ENCODE measurements at regions not wholly inside any gene's neighbourhood (a gene's known extent, or its start where the extent isn't known, plus 50 kb on each side); places are given as distances from the start of the nearest gene placed in this dataset.
A peak's percentile ranks its signal among the peaks of the same experiment; 100 is the strongest.

DNA sequence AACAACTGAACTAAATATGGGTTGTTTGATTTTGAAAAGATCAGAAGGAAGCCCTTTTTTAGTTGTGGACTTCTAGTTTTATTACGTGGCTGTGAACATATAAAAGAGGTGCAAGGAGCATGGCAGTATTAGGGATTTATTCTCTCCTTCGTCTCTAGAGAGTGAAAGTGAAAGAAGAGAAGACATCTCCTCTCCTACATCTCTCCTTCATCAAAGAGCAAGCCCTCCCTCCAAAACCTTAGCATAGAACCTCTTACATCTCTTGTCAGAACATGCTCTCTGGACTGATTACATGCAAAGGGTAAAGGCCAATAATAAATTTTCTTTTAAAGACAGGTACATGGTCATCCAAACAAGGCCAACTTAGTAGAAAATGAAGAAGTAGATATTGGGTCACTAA, 184.3 kb upstream of the IRX1 start:
- DNase-seq: no peak
- Histone ChIP-seq H3K27me3 (no peaks in the 10 kb centered on the region), H3K9me3 (no peaks in the 10 kb centered on the region), H3K27ac (no peak overlapping the region), H3K4me3 (no peak overlapping the region), H3K36me3 (no peaks in the 10 kb centered on the region), H3K4me1 (no peaks in the 10 kb centered on the region)
- FAIRE-seq: no peak
- intact Hi-C loops (cut with DNase I): no loop called here
- 37 to 50% methylated on average over 2 of the region's 2 CpGs for WGBS, 2 donors
- ATAC-seq: no peak
- no peak for TF ChIP-seq CTCF (IDR thresholded peaks at IDR 0.05)

DNA sequence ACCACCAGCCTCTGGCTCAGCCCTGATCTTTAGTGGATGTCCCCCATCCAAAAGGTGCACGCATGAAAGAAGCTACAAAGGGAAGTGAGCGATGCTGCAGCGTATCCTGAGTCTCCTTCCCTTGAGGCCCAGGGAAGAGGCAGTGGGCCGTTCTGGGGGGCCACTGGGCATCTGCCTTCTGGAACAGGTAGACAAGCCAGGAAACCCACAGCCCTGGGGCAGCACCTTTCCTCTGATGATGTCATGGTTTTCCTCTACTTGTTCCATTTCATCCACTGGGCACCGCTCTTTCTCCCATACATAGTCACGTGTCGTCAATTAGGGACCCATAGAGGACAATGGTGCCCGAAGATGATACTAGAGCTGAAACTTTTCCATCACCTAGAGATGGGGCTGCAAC, 194.0 kb upstream of the IRX1 start:
- H3K4me1 ChIP-seq: no peaks in the 10 kb centered on the region
- TF ChIP-seq CTCF (IDR thresholded peaks at IDR 0.05): no peak
- FAIRE-seq (no peak), DNase-seq (no peak), ATAC-seq (no peak)
- H3K4me3 ChIP-seq: no peak overlapping the region
- no peak overlapping the region for H3K27ac ChIP-seq
- H3K27me3 ChIP-seq: no peaks in the 10 kb centered on the region
- intact Hi-C loops (cut with DNase I): no loop called here
- H3K9me3 ChIP-seq: no peaks in the 10 kb centered on the region
- WGBS, 2 donors: 55 to 71% methylated on average over 8 of the region's 8 CpGs
- no peaks in the 10 kb centered on the region for H3K36me3 ChIP-seq

DNA sequence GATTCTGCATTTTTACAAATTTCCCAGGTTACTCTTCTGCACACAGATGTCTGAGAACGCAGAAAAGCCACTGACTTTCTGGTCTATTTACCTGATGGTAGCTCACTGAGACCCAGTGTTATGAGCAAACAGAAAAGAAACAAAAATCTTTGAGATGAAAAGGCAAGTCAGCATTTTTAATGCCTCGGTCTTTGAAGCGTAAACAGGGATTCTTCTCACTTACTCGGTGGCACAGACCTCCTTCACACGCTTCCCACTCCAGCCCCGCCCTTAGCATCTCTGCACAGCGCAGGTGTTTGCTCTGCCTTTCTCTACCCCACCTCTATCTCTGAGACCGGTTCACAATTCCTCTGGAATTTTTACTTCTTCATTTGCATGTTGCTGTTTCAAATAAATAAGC, 195.0 kb upstream of the IRX1 start:
- 62 to 66% methylated on average over 8 of the region's 8 CpGs for WGBS, 2 donors
- TF ChIP-seq CTCF (IDR thresholded peaks at IDR 0.05): no peak
- DNase-seq (no peak), ATAC-seq (no peak), FAIRE-seq (no peak)
- Histone ChIP-seq H3K36me3 (no peaks in the 10 kb centered on the region), H3K27me3 (no peaks in the 10 kb centered on the region), H3K9me3 (no peaks in the 10 kb centered on the region), H3K4me3 (no peak overlapping the region), H3K27ac (no peak overlapping the region), H3K4me1 (no peaks in the 10 kb centered on the region)
- intact Hi-C loops (cut with DNase I): no loop called here

DNA sequence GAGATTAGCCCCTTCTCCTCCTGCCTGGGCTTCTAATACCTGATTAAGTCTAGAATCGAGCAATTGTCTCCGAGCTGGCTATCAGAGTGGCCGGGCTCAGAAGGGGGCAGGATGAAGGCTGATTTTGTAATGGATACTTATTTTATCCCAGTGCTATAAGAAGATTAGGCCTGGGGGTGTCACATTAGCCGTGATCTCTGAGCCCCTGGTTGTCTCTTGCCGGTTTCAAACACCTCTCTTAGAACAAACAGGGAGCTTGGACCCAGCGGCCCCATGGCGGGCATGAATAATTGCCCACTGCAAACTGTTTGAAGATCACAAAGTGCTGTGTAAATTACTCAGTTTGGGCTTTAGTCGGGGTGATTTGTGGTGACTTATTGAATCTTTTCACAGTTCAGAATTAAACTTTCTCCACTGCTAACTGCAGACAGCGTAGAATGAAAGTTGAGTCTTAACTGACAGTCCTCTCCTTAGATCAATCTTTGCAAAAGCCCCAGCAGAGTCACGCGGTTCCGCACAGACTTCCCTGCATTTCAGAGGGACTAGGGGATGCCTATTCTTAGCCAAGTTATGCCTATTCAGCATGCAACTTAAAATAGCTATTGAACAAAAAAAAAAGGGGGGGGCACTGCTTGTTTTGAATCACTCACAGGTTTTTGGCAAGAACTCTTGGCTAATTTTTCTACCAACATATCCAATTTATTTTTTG, 200.6 kb upstream of the IRX1 start:
- no peaks in the 10 kb centered on the region for H3K36me3 ChIP-seq
- H3K27me3 ChIP-seq: no peaks in the 10 kb centered on the region
- H3K4me3 ChIP-seq: no peak overlapping the region
- DNase-seq: peak in 1 of 6 donors; percentile 4
- TF ChIP-seq CTCF (IDR thresholded peaks at IDR 0.05): no peak
- intact Hi-C loops (cut with DNase I): no loop called here
- no peaks in the 10 kb centered on the region for H3K4me1 ChIP-seq
- no peak for FAIRE-seq
- no peaks in the 10 kb centered on the region for H3K9me3 ChIP-seq
- ATAC-seq: no peak
- 17 to 22% methylated on average over 12 of the region's 12 CpGs for WGBS, 2 donors
- no peak overlapping the region for H3K27ac ChIP-seq

GRCh38 chr5:3393920-3394597, 201.6 kb upstream of the IRX1 start:
- no peak for FAIRE-seq
- no peaks in the 10 kb centered on the region for H3K27me3 ChIP-seq
- no peak for TF ChIP-seq CTCF (IDR thresholded peaks at IDR 0.05)
- H3K9me3 ChIP-seq: no peaks in the 10 kb centered on the region
- WGBS, 2 donors: 41 to 52% methylated on average over 24 of the region's 24 CpGs
- H3K36me3 ChIP-seq: no peaks in the 10 kb centered on the region
- DNase-seq: no peak
- H3K4me3 ChIP-seq: no peak overlapping the region
- no peak overlapping the region for H3K27ac ChIP-seq
- intact Hi-C loops (cut with DNase I): no loop called here
- no peaks in the 10 kb centered on the region for H3K4me1 ChIP-seq
- no peak for ATAC-seq

Measured in pancreas (tissue), 10 donors.